ENCODE measurements at regions not wholly inside any gene's neighbourhood (a gene's known extent, or its start where the extent isn't known, plus 50 kb on each side); places are given as distances from the start of the nearest gene placed in this dataset.

DNA sequence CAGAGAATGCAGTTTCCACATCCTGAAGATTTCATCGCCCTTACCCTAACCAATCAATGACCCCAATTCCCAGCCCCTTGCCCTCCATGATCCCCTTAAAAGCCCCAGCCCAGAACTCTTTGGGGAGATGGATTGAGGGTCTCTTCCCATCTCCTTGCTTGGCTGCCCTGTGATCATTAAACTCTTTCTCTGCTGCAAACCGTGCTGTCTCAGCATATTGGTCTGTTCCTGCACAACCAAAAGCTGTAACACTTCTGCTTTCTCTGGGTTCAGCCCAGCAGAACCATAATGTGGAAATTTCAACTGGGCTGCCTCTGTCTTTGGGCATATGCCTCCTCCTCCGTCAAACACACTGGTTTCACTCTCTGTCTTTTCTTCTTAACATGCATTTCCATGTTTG, 67.0 kb upstream of the NLRP1 start:
- DNase-seq, result no peak
- H3K4me1 Mint-ChIP-seq (ENCODE audit: low read depth, unreplicated experiment), result no peaks in the 10 kb centered on the region
- peaks cover 18% of the 10 kb centered on the region for H3K36me3 Mint-ChIP-seq (ENCODE audit: unreplicated experiment)
- H3K27me3 Mint-ChIP-seq (ENCODE audit: unreplicated experiment), result no peaks in the 10 kb centered on the region
- TF ChIP-seq, protein P1, sequence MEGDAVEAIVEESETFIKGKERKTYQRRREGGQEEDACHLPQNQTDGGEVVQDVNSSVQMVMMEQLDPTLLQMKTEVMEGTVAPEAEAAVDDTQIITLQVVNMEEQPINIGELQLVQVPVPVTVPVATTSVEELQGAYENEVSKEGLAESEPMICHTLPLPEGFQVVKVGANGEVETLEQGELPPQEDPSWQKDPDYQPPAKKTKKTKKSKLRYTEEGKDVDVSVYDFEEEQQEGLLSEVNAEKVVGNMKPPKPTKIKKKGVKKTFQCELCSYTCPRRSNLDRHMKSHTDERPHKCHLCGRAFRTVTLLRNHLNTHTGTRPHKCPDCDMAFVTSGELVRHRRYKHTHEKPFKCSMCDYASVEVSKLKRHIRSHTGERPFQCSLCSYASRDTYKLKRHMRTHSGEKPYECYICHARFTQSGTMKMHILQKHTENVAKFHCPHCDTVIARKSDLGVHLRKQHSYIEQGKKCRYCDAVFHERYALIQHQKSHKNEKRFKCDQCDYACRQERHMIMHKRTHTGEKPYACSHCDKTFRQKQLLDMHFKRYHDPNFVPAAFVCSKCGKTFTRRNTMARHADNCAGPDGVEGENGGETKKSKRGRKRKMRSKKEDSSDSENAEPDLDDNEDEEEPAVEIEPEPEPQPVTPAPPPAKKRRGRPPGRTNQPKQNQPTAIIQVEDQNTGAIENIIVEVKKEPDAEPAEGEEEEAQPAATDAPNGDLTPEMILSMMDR (IDR thresholded peaks at IDR 0.05; ENCODE audit: partially characterized antibody, unreplicated experiment), result no peak
- peaks cover 2% of the 10 kb centered on the region for H3K9me3 Mint-ChIP-seq (ENCODE audit: unreplicated experiment)
- no peak overlapping the region for H3K4me3 Mint-ChIP-seq (ENCODE audit: unreplicated experiment)
- no peak overlapping the region for H3K27ac Mint-ChIP-seq (ENCODE audit: unreplicated experiment)

DNA sequence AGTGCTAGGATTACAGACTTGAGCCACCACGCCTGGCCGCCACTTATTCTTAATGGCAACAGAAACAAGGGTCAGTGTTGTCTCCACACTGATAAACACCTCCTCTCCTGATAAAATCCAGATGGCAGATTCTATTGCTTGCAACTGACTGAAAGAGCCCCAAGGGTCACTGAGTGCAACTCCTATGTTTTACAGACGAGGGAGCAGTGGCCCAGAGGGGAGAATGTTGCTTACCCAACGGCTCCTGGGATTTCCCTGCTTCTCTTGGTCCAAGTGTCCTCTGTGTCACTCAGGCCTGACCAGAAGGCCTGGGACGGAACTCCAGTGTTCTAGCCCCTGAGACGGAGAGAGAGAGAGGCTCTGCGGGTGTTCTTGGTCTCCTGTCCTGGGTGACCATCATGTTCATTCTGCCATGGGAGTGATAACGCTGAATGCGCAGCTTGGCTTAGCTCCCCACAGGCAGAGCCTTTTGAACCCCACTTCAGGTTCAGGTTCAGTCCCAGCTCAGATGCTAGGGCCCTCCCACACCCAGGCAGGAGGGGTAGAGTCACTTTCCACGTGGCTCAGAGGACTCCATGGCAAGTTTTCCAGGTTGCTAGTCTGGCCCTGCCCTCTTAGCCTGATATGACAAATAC, 77.3 kb upstream of the NLRP1 start:
- DNase-seq, result no peak
- Mint-ChIP-seq H3K27ac (ENCODE audit: unreplicated experiment) (no peak overlapping the region), H3K4me1 (ENCODE audit: low read depth, unreplicated experiment) (peaks cover 19% of the 10 kb centered on the region), H3K4me3 (ENCODE audit: unreplicated experiment) (no peak overlapping the region), H3K9me3 (ENCODE audit: unreplicated experiment) (peaks cover 15% of the 10 kb centered on the region), H3K36me3 (ENCODE audit: unreplicated experiment) (no peaks in the 10 kb centered on the region), H3K27me3 (ENCODE audit: unreplicated experiment) (peaks cover 8% of the 10 kb centered on the region)
- TF ChIP-seq, protein P1 (IDR thresholded peaks at IDR 0.05; ENCODE audit: partially characterized antibody, unreplicated experiment), result no peak

DNA sequence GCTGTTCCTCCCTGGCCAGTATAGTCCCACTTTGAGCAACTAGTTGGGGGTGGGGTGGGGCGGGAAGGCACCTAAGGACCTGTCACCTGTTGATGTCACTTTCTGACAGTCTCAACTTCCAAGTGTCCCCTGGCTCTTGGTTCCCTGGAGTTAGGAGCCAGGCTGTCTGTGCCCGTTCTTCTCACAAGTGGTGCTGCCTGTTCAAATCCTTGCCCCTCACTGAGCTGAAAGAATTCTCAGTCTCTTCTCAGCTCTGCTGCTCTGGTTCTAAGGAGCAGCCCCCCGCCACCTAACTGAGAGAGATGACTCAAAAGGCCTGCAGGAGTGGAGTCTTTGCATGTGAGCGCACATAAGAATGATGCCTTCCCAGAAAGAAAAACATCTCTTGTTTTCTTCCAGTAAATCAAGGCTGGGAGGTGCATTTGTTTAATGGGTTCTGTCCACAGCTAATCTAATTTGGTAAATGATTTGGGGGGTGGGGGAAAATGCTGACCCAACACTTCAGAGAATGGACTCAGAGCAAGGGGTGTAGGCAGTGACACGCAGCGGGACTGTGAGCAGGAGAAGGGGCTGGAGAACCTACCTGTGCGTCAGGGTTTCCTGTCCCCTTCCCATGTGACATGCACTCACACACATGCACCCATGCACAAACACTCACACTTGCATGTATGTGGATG, 78.2 kb upstream of the NLRP1 start:
- H3K27me3 Mint-ChIP-seq (ENCODE audit: unreplicated experiment), result peaks cover 8% of the 10 kb centered on the region
- H3K27ac Mint-ChIP-seq (ENCODE audit: unreplicated experiment), result no peak overlapping the region
- DNase-seq, result no peak
- TF ChIP-seq, protein P1 (IDR thresholded peaks at IDR 0.05; ENCODE audit: partially characterized antibody, unreplicated experiment), result no peak
- peaks cover 15% of the 10 kb centered on the region for H3K9me3 Mint-ChIP-seq (ENCODE audit: unreplicated experiment)
- peaks cover 19% of the 10 kb centered on the region for H3K4me1 Mint-ChIP-seq (ENCODE audit: low read depth, unreplicated experiment)
- H3K4me3 Mint-ChIP-seq (ENCODE audit: unreplicated experiment), result no peak overlapping the region
- H3K36me3 Mint-ChIP-seq (ENCODE audit: unreplicated experiment), result no peaks in the 10 kb centered on the region

DNA sequence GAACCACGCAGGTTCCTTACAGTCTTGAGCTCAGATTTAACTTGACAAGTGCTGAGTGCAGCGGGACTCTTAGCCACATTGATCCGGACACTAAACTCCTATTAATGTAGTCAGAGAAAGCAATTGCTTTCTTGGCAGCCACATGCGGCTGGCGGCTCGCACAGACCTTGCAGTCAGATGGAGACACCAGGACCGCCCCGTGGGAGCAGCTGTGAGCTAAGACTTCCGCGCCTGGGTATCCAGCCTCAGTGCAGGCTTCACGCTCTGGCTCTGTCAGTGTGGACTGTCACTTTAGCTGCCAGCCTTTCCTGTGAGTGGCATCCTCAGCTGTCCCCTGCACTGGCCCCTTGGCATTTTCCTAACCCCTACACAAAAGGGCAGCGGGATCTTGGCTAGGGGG, 80.9 kb upstream of the NLRP1 start:
- Mint-ChIP-seq H3K36me3 (ENCODE audit: unreplicated experiment) (no peaks in the 10 kb centered on the region), H3K4me3 (ENCODE audit: unreplicated experiment) (no peak overlapping the region), H3K9me3 (ENCODE audit: unreplicated experiment) (peaks cover 17% of the 10 kb centered on the region), H3K27ac (ENCODE audit: unreplicated experiment) (peak overlapping the region; percentile 15), H3K27me3 (ENCODE audit: unreplicated experiment) (peaks cover 14% of the 10 kb centered on the region), H3K4me1 (ENCODE audit: low read depth, unreplicated experiment) (peaks cover 19% of the 10 kb centered on the region)
- TF ChIP-seq, protein P1 (IDR thresholded peaks at IDR 0.05; ENCODE audit: partially characterized antibody, unreplicated experiment), result no peak
- peak; percentile 86 for DNase-seq

DNA sequence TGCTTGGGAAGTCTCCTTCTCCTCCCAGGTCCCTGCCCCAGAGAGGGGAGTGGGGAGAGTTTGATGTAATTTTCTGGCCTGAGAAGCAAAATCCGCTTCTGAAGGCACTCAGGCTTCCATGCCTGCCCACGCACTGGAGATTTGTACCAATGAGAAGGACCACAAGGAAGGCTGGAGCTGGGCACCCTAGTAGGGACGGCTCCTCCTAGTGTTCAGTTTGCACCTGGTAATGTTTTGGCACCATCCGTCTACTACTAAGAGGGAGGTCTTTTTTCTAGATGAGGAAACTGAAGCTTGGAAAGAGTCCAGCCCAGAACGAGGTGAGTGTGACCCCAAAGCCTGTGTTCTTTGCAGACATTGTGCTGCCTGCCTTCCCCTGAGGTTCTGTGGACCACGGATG, 83.6 kb upstream of the NLRP1 start:
- Mint-ChIP-seq H3K27me3 (ENCODE audit: unreplicated experiment) (peaks cover 14% of the 10 kb centered on the region), H3K9me3 (ENCODE audit: unreplicated experiment) (peaks cover 15% of the 10 kb centered on the region), H3K27ac (ENCODE audit: unreplicated experiment) (no peak overlapping the region), H3K4me1 (ENCODE audit: low read depth, unreplicated experiment) (peaks cover 14% of the 10 kb centered on the region), H3K36me3 (ENCODE audit: unreplicated experiment) (no peaks in the 10 kb centered on the region), H3K4me3 (ENCODE audit: unreplicated experiment) (no peak overlapping the region)
- TF ChIP-seq, protein P1 (IDR thresholded peaks at IDR 0.05; ENCODE audit: partially characterized antibody, unreplicated experiment), result no peak
- no peak for DNase-seq
